ENCODE measurements at regions not wholly inside any gene's neighbourhood (a gene's known extent, or its start where the extent isn't known, plus 50 kb on each side); places are given as distances from the start of the nearest gene placed in this dataset.

- no peak for TF ChIP-seq SAP30 (IDR thresholded peaks at IDR 0.05; ENCODE audit: insufficient read depth, insufficient replicate concordance, low read length)
These were observed 228.3 kb downstream of the BUB3 start (continued) for GRCh38 chr10:123382491-123382890.

All from H1 (cell line).